ENCODE measurements at regions not wholly inside any gene's neighbourhood (a gene's known extent, or its start where the extent isn't known, plus 50 kb on each side); places are given as distances from the start of the nearest gene placed in this dataset.

DNA sequence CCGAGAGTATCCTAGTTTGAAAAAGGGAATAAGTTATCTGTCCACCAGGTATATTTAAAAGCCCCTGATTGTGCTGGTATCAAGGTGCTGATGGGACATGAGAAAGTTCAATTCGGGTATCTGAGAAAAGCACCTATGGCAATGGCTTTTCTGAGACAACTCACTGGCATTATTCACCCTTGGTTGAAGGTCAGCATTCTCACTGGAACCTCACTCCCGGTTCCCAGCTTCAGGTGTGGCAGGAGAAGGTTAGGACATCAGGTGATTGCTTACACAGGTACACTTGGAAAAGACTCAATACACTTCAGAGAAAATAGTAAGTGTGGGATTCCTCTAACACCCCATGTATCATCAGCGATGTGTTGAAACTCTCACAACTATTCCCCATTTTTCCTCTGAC is 643.1 kb downstream of the INHBA start:
- H3K4me1 ChIP-seq: no peaks in the 10 kb centered on the region
- intact Hi-C loops (cut with DNase I; ENCODE audit: low total_unique reads): no loop called here
- 44 to 61% (median 54%) methylated on average over 4 of the region's 4 CpGs for WGBS, 5 donors
- H3K36me3 ChIP-seq: no peaks in the 10 kb centered on the region
- TF ChIP-seq POLR2AphosphoS5 (IDR thresholded peaks at IDR 0.05) (no peak), POLR2A (IDR thresholded peaks at IDR 0.05) (no peak), EP300 (IDR thresholded peaks at IDR 0.05) (no peak)
- no peak overlapping the region for H3K4me3 ChIP-seq
- H3K27ac ChIP-seq: no peak overlapping the region
- no peaks in the 10 kb centered on the region for H3K27me3 ChIP-seq
- no peak for DNase-seq
- H3K9me3 ChIP-seq: no peaks in the 10 kb centered on the region

DNA sequence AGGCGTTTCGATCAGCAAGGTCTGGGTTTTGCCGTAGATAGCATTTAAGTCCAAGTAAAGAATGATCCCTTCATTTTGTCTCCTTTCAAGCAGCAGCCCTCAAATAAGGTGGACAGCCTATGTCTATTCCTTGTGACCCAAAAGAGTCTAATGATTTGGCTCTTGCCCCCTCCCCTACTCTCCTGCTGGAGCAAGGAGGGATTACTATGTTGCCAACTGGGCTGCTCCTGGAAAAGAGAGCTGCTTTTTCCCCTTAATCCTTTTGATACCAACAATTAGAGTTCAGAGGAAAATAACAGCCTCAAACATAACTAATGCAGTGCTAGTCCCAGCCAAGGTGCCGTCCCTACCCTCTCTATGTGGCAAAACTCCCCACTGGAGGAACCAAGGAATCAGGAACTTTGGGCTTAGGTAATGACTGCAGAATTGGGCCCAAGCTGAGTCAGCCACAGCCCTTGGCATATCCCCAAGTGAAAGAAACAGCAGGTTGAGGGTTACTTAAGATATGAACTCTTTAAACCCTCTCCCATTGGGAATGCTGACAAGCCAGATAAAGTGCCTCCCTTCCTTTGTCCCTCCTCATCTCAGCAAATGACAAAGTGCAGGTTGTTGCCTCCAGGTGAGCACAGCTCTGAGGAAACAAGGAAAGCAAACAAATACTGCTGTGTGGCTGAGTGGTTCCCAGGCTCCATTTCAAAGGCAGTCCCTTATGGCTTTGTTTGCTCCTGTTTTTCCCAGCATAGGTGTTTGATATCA is 643.7 kb downstream of the INHBA start:
- H3K4me1 ChIP-seq: no peaks in the 10 kb centered on the region
- TF ChIP-seq POLR2AphosphoS5 (IDR thresholded peaks at IDR 0.05): no peak
- TF ChIP-seq POLR2A (IDR thresholded peaks at IDR 0.05): no peak
- TF ChIP-seq EP300 (IDR thresholded peaks at IDR 0.05): no peak
- 83 to 91% (median 86%) methylated on average over 4 of the region's 4 CpGs for WGBS, 5 donors
- no peaks in the 10 kb centered on the region for H3K27me3 ChIP-seq
- H3K27ac ChIP-seq: no peak overlapping the region
- no peaks in the 10 kb centered on the region for H3K36me3 ChIP-seq
- H3K9me3 ChIP-seq: no peaks in the 10 kb centered on the region
- H3K4me3 ChIP-seq: no peak overlapping the region
- intact Hi-C loops (cut with DNase I; ENCODE audit: low total_unique reads): no loop called here
- peak in 1 of 2 donors; percentile 17 for DNase-seq

DNA sequence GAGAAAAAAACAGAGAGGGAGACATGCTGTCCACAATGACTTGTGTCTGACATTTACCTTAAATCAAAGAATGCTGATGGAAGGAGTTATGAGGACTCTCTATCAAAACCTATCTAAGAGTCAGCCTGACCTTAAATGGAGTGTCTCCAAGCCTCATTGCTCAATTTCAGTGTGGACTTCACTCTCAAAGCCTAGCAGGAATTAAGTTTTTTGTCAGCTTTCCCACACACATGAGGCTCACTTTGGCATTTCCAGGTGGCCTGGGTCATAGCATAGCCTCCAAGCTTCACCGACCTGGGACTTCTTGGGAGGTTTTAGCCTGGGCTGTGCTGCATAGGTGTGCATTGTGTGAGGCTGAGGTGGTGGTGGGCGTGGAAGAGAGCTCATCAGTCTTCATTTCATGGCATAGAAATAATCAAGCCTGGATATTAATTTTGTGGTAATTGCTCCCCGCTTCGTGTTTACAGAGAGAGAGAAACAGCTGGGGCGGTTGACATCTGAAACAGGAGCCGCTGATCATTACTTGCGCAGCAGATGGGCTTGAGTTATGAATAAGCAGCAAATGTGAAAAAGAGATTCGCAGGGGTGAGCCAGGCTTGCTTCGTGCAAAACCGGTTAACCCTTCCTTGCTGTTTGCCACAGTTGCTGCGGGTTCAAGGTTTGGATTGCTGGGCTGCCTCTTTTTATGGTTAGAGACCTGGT is 647.8 kb downstream of the INHBA start:
- intact Hi-C loops (cut with DNase I; ENCODE audit: low total_unique reads): no loop called here
- Histone ChIP-seq H3K27me3 (no peaks in the 10 kb centered on the region), H3K27ac (no peak overlapping the region), H3K36me3 (no peaks in the 10 kb centered on the region), H3K4me3 (no peak overlapping the region), H3K4me1 (no peaks in the 10 kb centered on the region), H3K9me3 (no peaks in the 10 kb centered on the region)
- WGBS, 5 donors: 71 to 78% (median 75%) methylated on average over 11 of the region's 11 CpGs
- peak in 1 of 2 donors; percentile 38 for DNase-seq
- TF ChIP-seq, protein P1, sequence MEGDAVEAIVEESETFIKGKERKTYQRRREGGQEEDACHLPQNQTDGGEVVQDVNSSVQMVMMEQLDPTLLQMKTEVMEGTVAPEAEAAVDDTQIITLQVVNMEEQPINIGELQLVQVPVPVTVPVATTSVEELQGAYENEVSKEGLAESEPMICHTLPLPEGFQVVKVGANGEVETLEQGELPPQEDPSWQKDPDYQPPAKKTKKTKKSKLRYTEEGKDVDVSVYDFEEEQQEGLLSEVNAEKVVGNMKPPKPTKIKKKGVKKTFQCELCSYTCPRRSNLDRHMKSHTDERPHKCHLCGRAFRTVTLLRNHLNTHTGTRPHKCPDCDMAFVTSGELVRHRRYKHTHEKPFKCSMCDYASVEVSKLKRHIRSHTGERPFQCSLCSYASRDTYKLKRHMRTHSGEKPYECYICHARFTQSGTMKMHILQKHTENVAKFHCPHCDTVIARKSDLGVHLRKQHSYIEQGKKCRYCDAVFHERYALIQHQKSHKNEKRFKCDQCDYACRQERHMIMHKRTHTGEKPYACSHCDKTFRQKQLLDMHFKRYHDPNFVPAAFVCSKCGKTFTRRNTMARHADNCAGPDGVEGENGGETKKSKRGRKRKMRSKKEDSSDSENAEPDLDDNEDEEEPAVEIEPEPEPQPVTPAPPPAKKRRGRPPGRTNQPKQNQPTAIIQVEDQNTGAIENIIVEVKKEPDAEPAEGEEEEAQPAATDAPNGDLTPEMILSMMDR (IDR thresholded peaks at IDR 0.05): no peak
- no peak for TF ChIP-seq POLR2AphosphoS5 (IDR thresholded peaks at IDR 0.05)
- no peak for TF ChIP-seq POLR2A (IDR thresholded peaks at IDR 0.05)
- no peak for TF ChIP-seq EP300 (IDR thresholded peaks at IDR 0.05)

DNA sequence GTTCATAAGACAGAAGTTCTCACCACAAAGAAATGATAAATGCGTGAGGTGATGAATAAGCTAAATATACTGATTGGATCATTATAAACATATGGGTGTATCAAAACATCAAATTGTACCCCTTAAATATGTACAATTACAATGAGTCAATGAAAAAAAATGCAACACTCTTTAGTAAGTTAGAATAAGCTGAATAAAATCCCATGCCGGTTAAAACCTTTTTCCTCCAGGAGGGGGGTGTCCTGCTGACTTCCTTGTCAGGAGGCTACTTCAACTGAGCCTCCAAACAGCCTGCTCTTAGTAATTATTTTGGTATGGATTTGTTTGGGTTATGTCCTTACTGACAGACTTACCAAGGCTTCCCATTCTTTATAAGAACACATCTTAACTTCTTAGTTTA is 649.1 kb downstream of the INHBA start:
- no peaks in the 10 kb centered on the region for H3K27me3 ChIP-seq
- no peaks in the 10 kb centered on the region for H3K4me1 ChIP-seq
- intact Hi-C loops (cut with DNase I; ENCODE audit: low total_unique reads): no loop called here
- H3K27ac ChIP-seq: no peak overlapping the region
- H3K36me3 ChIP-seq: no peaks in the 10 kb centered on the region
- TF ChIP-seq, protein P1 (IDR thresholded peaks at IDR 0.05): no peak
- TF ChIP-seq EP300 (IDR thresholded peaks at IDR 0.05): no peak
- TF ChIP-seq POLR2A (IDR thresholded peaks at IDR 0.05): no peak
- TF ChIP-seq POLR2AphosphoS5 (IDR thresholded peaks at IDR 0.05): no peak
- no peaks in the 10 kb centered on the region for H3K9me3 ChIP-seq
- no peak for DNase-seq
- 80 to 92% (median 88%) methylated on average over 2 of the region's 2 CpGs for WGBS, 5 donors
- H3K4me3 ChIP-seq: no peak overlapping the region

DNA sequence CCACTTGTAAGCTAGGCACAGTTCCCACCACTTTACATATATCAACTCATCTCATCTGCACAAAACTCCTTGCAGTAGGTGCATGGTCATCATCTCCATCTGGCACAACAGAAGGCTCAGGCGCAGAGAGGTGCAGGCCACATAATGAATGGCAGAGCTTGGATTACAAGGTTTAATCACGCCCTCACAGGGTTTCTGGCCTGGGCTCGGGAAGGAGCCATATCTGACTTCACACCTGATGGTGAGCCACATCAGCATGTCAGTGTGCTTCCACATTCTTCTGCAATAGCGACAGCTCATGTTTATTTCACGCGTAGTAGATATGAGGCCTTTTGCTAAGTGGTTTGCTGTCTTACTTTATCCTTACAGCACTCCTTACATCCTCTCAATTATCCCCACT is 650.2 kb downstream of the INHBA start:
- 71 to 79% (median 74%) methylated on average over 6 of the region's 6 CpGs for WGBS, 5 donors
- intact Hi-C loops (cut with DNase I; ENCODE audit: low total_unique reads): no loop called here
- Histone ChIP-seq H3K27ac (no peak overlapping the region), H3K27me3 (no peaks in the 10 kb centered on the region), H3K36me3 (no peaks in the 10 kb centered on the region), H3K4me3 (no peak overlapping the region), H3K4me1 (no peaks in the 10 kb centered on the region), H3K9me3 (no peaks in the 10 kb centered on the region)
- TF ChIP-seq EP300 (IDR thresholded peaks at IDR 0.05) (no peak), POLR2A (IDR thresholded peaks at IDR 0.05) (no peak)
- TF ChIP-seq, protein P1 (IDR thresholded peaks at IDR 0.05): no peak
- no peak for DNase-seq

All from stomach (tissue), 8 donors.